ENCODE measurements at regions not wholly inside any gene's neighbourhood (a gene's known extent, or its start where the extent isn't known, plus 50 kb on each side); places are given as distances from the start of the nearest gene placed in this dataset.

GRCh38 chr9:75780185-75780584 is 110.3 kb upstream of the PCSK5 start:
- no peak for TF ChIP-seq ZFP3 (CRISPR knock-in tag; IDR thresholded peaks at IDR 0.05)
- TF ChIP-seq ZFP30 (CRISPR knock-in tag; IDR thresholded peaks at IDR 0.05): no peak
- no peak for TF ChIP-seq RARB (CRISPR knock-in tag; IDR thresholded peaks at IDR 0.05)
- no peak for TF ChIP-seq CSDC2 (CRISPR knock-in tag; IDR thresholded peaks at IDR 0.05)

Data from SK-N-SH treated with all-trans-retinoic acid at 6 μM for 48 hours (cell line).